ENCODE measurements at regions not wholly inside any gene's neighbourhood (a gene's known extent, or its start where the extent isn't known, plus 50 kb on each side); places are given as distances from the start of the nearest gene placed in this dataset.

- H3K4me3 ChIP-seq (ENCODE audit: low read depth, low read length) = no peak overlapping the region
- DNase-seq = peak; percentile 51
- H3K9me3 ChIP-seq = no peaks in the 10 kb centered on the region
- no peaks in the 10 kb centered on the region for H3K27me3 ChIP-seq
- H3K36me3 ChIP-seq = no peaks in the 10 kb centered on the region
- peaks cover 16% of the 10 kb centered on the region for H3K4me1 ChIP-seq
- TF ChIP-seq CTCF (IDR thresholded peaks at IDR 0.05; ENCODE audit: low read depth, low read length) = peak; percentile 57
These were observed 169.2 kb upstream of the ATP6AP2 start for GRCh38 chrX:40411340-40412111.

- Histone ChIP-seq H3K27me3 (no peaks in the 10 kb centered on the region), H3K4me1 (peaks cover 16% of the 10 kb centered on the region), H3K4me3 (ENCODE audit: low read depth, low read length) (no peak overlapping the region), H3K36me3 (no peaks in the 10 kb centered on the region), H3K9me3 (no peaks in the 10 kb centered on the region)
- no peak for TF ChIP-seq CTCF (IDR thresholded peaks at IDR 0.05; ENCODE audit: low read depth, low read length)
- DNase-seq = no peak
These were observed 169.9 kb upstream of the ATP6AP2 start for GRCh38 chrX:40410859-40411258.

- H3K4me3 ChIP-seq (ENCODE audit: low read depth, low read length) = no peak overlapping the region
- no peaks in the 10 kb centered on the region for H3K9me3 ChIP-seq
- H3K4me1 ChIP-seq = no peaks in the 10 kb centered on the region
- no peak for DNase-seq
- no peak for TF ChIP-seq CTCF (IDR thresholded peaks at IDR 0.05; ENCODE audit: low read depth, low read length)
- no peaks in the 10 kb centered on the region for H3K36me3 ChIP-seq
- no peaks in the 10 kb centered on the region for H3K27me3 ChIP-seq
These were observed 174.4 kb upstream of the ATP6AP2 start for GRCh38 chrX:40406330-40406859.

GRCh38 chrX:40405399-40405798 lies 175.4 kb upstream of the ATP6AP2 start:
- no peak for TF ChIP-seq CTCF (IDR thresholded peaks at IDR 0.05; ENCODE audit: low read depth, low read length)
- Histone ChIP-seq H3K4me3 (ENCODE audit: low read depth, low read length) (no peak overlapping the region), H3K27me3 (no peaks in the 10 kb centered on the region), H3K4me1 (no peaks in the 10 kb centered on the region), H3K9me3 (no peaks in the 10 kb centered on the region), H3K36me3 (no peaks in the 10 kb centered on the region)
- no peak for DNase-seq

- Histone ChIP-seq H3K9me3 (no peaks in the 10 kb centered on the region), H3K27me3 (no peaks in the 10 kb centered on the region), H3K36me3 (no peaks in the 10 kb centered on the region), H3K4me3 (ENCODE audit: low read depth, low read length) (no peak overlapping the region), H3K4me1 (no peaks in the 10 kb centered on the region)
- no peak for TF ChIP-seq CTCF (IDR thresholded peaks at IDR 0.05; ENCODE audit: low read depth, low read length)
- DNase-seq = no peak
These were observed 177.0 kb upstream of the ATP6AP2 start for GRCh38 chrX:40403757-40404156.

GRCh38 chrX:40402831-40403533 lies 177.8 kb upstream of the ATP6AP2 start:
- H3K27me3 ChIP-seq = no peaks in the 10 kb centered on the region
- no peaks in the 10 kb centered on the region for H3K9me3 ChIP-seq
- no peaks in the 10 kb centered on the region for H3K36me3 ChIP-seq
- no peak for TF ChIP-seq CTCF (IDR thresholded peaks at IDR 0.05; ENCODE audit: low read depth, low read length)
- no peak for DNase-seq
- no peaks in the 10 kb centered on the region for H3K4me1 ChIP-seq
- H3K4me3 ChIP-seq (ENCODE audit: low read depth, low read length) = no peak overlapping the region

Measured in BE2C (cell line).